Fibroblast of villous mesenchyme (primary cell): ENCODE measurements at regions not wholly inside any gene's neighbourhood (a gene's known extent, or its start where the extent isn't known, plus 50 kb on each side); places are given as distances from the start of the nearest gene placed in this dataset.

Experiments used
- DNase-seq: peaks from one replicate; pipeline ENCODE4 v3.0.0-alpha.2; 2010; ENCODE audit warnings: low read depth
- H3K4me3 ChIP-seq: 2 replicates; pipeline ENCODE4 v1.5.1; 2011; ENCODE audit warnings: low read depth, mild to moderate bottlenecking, low read length
- CTCF ChIP-seq: IDR thresholded peaks from 2 replicates; pipeline ENCODE4 v1.5.1; 2012; ENCODE audit warnings: low read depth, mild to moderate bottlenecking, low read length; ENCODE audit not compliant: insufficient read depth

- no peak for DNase-seq
- no peak overlapping the region for H3K4me3 ChIP-seq
- no peak for TF ChIP-seq CTCF
Observed at GRCh38 chr6:10307028-10307427, 107.8 kb downstream of the TFAP2A start.

- TF ChIP-seq CTCF: no peak
- DNase-seq: no peak
- no peak overlapping the region for H3K4me3 ChIP-seq
Observed at GRCh38 chr6:10305790-10306415, 109.0 kb downstream of the TFAP2A start.

GRCh38 chr6:10303608-10304506 lies 111.0 kb downstream of the TFAP2A start:
- no peak for TF ChIP-seq CTCF
- DNase-seq: no peak
- H3K4me3 ChIP-seq: no peak overlapping the region

- DNase-seq: no peak
Observed at GRCh38 chr6:10302566-10303235, 112.2 kb downstream of the TFAP2A start.

GRCh38 chr6:10300071-10300470 lies 114.8 kb downstream of the TFAP2A start:
- no peak for TF ChIP-seq CTCF
- H3K4me3 ChIP-seq: no peak overlapping the region
- DNase-seq: no peak

More at GRCh38 chr6:10302566-10303235, 112.2 kb downstream of the TFAP2A start:
- no peak overlapping the region for H3K4me3 ChIP-seq
- TF ChIP-seq CTCF: no peak

GRCh38 chr6:10297832-10298231 lies 117.0 kb downstream of the TFAP2A start:
- no peak for DNase-seq
- H3K4me3 ChIP-seq: no peak overlapping the region
- TF ChIP-seq CTCF: no peak
